Fibroblast of mammary gland (primary cell): ENCODE measurements at regions not wholly inside any gene's neighbourhood (a gene's known extent, or its start where the extent isn't known, plus 50 kb on each side); places are given as distances from the start of the nearest gene placed in this dataset.

Experiments
- DNase-seq: peaks from one replicate; pipeline ENCODE4 v3.0.0-alpha.2; 2010; ENCODE audit warnings: low read depth
- H3K4me3 ChIP-seq: 2 replicates; pipeline ENCODE4 v1.5.1; 2011; ENCODE audit warnings: low read depth, mild to moderate bottlenecking, low read length, moderate library complexity; ENCODE audit not compliant: control insufficient read depth
- TF ChIP-seq, protein P1 (sequence below): conservative IDR thresholded peaks from 2 replicates; pipeline ENCODE4 v1.5.1; 2011; ENCODE audit warnings: low read depth, low read length, inconsistent platforms; ENCODE audit not compliant: control insufficient read depth, insufficient read depth

DNA sequence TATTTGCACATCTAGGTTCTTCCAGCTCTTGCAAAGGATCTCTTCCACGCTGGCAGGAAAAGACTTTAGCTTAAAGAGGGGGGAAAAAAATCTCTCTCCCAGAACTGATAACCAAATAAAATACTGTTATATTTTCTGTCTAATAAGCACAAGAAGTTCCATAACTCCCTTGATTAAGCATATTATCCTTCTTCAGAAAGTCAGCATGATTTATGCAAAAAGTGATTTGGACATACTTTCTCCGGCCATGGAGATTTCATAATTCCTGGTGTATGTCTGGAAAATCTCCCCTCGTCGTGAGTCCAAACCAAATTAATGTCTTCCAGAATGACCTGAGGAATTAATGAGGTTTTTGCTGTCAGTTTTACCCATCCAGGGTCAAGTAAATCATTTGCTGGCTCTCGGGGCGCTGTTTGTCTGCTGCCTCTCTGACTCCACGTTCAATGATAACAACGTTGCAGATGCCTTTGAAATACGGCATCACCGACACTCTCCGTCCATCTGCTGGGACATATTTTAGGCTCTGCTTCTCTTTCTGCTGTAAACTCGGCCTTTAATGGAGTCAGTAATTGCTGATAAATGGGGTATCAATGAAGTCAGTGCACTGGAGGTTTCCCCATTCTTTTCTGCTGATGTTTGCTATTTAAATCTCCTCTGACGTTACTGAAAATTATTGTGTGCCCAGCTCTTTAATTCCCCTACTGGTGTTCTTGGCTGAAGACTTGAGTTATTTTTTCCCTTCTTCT, 112.9 kb downstream of the HLX start:
- TF ChIP-seq, protein P1, sequence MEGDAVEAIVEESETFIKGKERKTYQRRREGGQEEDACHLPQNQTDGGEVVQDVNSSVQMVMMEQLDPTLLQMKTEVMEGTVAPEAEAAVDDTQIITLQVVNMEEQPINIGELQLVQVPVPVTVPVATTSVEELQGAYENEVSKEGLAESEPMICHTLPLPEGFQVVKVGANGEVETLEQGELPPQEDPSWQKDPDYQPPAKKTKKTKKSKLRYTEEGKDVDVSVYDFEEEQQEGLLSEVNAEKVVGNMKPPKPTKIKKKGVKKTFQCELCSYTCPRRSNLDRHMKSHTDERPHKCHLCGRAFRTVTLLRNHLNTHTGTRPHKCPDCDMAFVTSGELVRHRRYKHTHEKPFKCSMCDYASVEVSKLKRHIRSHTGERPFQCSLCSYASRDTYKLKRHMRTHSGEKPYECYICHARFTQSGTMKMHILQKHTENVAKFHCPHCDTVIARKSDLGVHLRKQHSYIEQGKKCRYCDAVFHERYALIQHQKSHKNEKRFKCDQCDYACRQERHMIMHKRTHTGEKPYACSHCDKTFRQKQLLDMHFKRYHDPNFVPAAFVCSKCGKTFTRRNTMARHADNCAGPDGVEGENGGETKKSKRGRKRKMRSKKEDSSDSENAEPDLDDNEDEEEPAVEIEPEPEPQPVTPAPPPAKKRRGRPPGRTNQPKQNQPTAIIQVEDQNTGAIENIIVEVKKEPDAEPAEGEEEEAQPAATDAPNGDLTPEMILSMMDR = no peak
- H3K4me3 ChIP-seq = peak overlapping the region; percentile 22
- DNase-seq = peak; percentile 64

DNA sequence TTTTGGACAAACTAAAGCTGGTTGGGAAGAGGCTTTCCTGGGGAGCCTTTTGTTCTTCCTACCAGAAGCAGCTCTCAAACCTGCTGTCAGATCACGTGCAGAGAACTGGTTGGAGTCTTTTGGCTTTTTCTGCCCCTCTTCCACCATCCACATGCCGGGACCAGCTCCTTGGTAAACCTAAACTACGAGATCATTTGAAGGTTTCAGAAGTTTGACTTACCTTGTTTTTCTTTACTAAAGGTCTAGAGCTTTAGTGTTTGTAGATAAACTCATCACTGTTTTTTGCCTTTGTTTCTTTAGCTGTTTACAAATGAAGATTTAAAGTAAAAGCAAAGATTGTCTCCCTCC, 113.4 kb downstream of the HLX start:
- DNase-seq = no peak
- H3K4me3 ChIP-seq = no peak overlapping the region
- TF ChIP-seq, protein P1 = no peak

DNA sequence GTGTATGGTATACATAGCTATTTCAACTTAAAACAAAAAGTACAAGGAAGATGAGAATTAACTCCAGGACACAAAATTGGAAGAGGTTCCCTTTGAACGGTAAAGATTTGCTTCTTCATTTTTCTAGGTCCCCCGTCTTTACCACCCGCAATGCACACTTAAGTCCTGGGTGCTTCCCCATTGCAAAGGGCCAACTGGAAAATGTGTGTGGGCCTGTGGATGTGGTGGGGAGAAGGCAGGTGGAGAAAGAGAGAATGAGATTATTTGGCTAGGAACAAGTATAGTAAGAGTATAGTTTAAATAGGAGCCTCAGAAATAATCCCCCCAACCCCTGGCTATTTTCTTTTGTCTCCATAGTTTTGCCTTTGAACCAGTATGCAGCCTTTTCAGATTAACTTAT, 115.4 kb downstream of the HLX start:
- TF ChIP-seq, protein P1 = no peak
- no peak for DNase-seq
- no peak overlapping the region for H3K4me3 ChIP-seq

DNA sequence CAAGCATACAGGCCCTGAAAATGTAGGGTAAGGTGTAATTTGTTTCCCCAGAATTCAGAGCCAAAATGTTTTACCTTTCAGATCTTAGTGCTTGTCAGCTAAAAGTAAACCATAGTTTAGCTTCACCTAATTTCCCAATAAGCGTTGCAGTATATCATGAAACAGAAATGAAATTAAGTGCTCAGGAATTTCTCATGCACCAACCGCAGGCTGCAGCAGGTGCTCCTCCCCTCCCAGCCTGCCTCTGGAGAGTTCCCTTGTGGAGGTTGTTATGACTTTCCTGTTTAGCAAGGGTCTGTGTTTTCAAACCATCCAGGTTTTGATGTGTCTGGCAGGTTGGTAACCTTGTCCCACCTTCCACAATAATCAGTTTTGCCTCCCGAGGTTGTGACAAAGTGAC, 118.5 kb downstream of the HLX start:
- DNase-seq = no peak
- H3K4me3 ChIP-seq = no peak overlapping the region
- TF ChIP-seq, protein P1 = no peak

DNA sequence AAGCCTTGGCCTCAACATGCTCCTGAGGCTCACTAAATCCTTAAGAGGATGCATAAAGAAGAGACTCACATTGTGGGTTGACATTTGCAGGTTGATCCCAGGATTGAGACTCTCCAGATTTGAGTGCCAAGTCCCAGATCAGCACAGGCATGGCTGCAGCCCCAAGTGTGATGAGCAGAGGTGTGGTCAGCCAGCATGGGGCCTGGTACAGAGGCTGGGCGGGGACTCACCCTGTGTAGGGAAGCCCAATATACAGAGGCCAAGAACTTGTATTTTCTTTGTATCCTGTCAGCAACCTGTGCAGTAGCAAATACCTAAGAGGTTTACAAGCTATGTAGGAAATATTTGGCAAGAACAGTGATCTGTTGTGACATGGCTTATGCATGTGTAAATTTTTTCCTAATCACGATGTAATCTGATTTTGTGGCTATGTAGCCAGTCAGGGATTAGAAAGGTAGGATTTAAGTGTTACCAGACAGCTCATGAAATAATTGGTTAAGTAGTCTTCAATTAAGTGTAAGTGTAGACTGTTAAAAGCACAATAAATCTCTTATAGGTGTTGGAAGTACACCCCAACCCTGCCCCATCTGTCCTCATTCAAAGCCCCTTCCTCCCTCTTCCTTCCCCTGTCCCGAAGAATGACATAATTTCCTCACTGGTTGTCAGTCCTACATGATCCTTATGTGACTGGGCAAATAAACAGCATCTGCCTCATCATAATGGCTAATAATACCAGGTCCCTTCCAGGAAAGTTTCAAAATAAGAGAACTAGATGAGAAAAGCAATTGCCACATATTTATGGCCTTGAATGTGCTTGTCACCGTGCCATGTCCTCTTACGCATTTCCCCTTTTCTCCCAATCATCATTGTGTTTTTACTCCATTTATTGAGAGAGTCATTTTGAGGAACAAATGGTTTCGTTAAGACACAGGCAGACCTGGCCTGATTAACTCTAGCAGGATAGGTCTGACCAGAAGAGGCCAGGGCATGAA, 120.9 kb downstream of the HLX start:
- H3K4me3 ChIP-seq = no peak overlapping the region
- TF ChIP-seq, protein P1 = no peak
- DNase-seq = peak; percentile 20

DNA sequence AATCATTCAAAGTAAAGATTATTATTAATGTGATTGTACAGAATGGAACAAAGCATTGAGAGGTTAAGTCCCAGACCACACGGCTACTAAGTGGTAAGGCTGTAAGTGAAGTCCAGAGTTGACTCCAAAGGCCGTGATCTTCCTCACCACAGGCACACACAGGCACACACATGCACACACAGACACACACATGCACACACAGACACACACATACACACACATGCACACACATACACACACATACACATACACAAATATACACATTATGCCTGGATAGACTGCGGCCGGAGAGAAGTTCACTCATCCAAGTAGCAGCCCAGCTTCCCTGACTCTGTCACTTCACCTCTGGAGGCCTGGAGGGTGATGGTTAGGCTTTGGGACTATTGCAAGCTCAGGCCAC, 121.9 kb downstream of the HLX start:
- no peak for DNase-seq
- TF ChIP-seq, protein P1 = no peak
- no peak overlapping the region for H3K4me3 ChIP-seq
